GM19467 (cell line): ENCODE measurements at regions not wholly inside any gene's neighbourhood (a gene's known extent, or its start where the extent isn't known, plus 50 kb on each side); places are given as distances from the start of the nearest gene placed in this dataset.
A peak's percentile ranks its signal among the peaks of the same experiment; 100 is the strongest.
"Not testable (repeated sequence)": the region's sequence is repeated elsewhere in the genome, so short reads cannot be mapped to it uniquely, and the experiment has no call there.

ENCODE experiments used
- ATAC-seq: cut with Tn5 transposase; IDR thresholded peaks from one replicate; pipeline ENCODE4 v1.9.1; 2021; ENCODE audit warnings: mild to moderate bottlenecking, moderate library complexity; ENCODE audit not compliant: unreplicated experiment

- peak; percentile 75 for ATAC-seq
Measured at GRCh38 chr6:135555550-135555949, 58.0 kb upstream of the AHI1 start.

GRCh38 chr6:135557582-135557981, 60.0 kb upstream of the AHI1 start:
- ATAC-seq = no peak

DNA sequence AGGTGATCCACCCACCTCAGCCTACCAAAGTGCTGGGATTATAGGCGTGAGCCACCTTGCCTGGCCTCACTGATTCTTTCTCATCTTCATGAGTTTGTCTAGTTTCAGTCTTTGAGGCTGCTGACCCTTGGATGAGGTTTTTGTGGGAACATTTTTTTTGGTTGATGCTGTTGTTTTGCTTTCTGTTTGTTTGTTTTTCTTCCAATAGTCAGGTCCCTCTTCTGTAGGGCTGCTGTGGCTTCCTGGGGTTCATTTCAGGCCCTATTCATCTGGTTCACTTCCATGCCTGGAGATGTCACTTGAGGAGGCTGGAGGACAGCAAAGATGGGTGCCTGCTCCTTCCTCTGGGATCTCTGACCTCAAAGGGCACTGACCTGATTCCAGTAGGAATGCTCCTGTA, 68.1 kb upstream of the AHI1 start:
- not testable (repeated sequence) for ATAC-seq

DNA sequence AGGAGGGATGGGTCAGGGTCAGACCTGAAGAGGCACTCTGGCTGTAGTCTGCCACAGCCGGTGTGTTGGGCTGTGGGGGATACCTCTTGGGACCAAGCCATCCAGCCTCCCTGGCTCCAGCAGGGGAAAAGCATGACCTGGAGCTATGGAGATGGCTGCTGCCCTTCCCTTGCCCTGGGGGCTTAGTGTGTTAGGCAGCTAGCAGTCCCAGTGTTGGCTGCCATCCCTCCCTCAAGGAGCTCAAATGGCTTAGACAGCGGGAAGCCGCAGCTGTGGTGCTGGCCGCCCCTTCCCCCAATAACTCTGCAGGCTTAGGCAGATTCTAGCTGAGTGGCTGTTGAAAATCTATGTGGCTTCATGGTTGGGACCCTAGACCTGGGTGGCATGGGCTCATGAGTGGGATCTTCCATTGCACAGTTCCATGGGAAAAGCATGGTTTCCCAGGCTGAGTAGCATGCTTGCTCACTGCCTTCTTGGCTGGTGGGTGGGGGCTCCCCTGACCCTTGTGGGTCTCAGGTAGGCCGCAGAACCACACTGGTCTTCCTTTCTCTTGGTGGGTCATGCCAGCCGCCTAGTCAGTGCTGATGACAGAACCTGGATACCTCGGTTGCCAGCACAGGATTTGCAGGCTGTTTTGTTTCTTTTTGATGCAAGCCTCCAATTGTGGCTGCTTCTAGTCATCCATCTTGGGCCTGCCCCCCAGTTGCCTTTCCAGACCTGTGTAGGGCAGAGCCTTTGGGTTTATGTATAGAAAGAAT, 69.0 kb upstream of the AHI1 start:
- ATAC-seq = no peak

DNA sequence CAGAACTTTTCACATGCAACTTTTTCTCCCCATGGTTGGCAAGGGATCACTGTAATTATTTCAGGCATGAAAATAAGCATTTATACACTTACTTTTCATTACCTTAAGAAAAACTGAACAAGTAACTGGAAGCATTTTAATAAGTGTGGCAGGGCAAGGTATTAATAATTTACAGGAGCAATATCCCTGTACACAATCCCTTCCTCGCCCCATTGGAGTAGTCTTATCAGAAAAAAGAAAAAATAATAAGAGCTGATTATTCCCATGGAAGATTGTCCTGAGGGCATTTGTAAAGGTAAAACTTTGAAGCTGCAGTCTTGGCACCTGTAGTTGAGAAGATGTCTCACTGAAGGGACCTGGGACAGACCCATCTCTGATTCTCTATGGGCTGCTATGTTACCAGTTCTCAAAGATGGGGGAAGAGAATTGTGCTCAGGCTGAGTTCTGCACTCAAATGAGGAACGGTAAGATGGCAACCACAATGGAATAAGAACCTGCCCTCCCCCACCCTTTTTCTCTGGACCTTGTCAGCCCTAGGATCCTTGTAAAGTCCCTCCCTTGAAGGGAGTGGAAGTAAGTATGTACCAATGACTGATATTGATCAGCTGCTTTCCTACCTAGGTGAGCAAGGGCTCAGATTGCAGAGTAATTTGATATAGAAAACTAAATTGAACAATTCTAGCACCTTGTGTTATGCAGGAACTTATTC, 70.0 kb upstream of the AHI1 start:
- ATAC-seq = no peak

DNA sequence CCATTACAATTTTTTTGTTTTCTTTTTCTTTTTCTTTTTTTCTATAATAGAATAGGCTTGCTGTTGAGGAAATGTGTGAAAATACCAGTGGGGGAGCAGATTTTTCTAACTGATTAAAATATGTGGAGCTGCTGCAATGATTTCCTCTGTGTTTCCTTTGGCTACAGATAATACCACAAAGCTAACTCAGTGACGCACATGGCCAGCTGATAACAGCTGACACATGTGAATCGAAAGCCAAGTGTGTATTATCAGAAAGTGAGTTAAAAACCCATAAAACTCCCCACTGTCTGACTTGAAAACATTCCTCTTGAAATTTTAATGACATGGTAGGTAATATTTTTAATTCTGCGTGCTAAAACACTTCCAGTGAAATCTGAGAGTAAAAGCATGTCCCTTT, 70.8 kb upstream of the AHI1 start:
- ATAC-seq = peak; percentile 63

GRCh38 chr6:135572051-135572450, 74.5 kb upstream of the AHI1 start:
- ATAC-seq = no peak

- ATAC-seq = no peak
Measured at GRCh38 chr6:135575629-135576028, 78.1 kb upstream of the AHI1 start.

GRCh38 chr6:135576055-135576454, 78.5 kb upstream of the AHI1 start:
- no peak for ATAC-seq

GRCh38 chr6:135577059-135577538, 79.6 kb upstream of the AHI1 start:
- ATAC-seq = peak; percentile 97

GRCh38 chr6:135578976-135579375, 81.4 kb upstream of the AHI1 start:
- ATAC-seq = no peak

DNA sequence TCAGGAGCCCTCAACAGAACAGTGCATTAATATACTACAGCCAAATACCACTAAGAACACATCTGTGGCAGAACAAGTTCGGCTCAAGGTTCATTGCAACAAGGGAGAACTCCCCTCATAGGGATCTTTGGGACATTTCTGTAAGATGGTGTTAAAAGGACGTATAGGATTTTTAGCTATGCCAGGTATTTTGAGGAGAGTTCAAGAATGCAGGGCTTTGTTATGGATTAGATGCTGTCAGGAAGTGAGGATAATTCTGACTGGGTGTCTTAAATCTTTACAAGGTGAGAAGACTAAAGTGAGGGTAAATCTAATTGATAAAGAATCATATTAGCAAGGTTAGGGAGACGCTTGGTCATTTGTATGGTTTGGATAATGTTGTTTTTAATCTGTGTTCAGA, 83.7 kb upstream of the AHI1 start:
- no peak for ATAC-seq

- ATAC-seq = no peak
Measured at GRCh38 chr6:135583256-135583761, 85.8 kb upstream of the AHI1 start.

DNA sequence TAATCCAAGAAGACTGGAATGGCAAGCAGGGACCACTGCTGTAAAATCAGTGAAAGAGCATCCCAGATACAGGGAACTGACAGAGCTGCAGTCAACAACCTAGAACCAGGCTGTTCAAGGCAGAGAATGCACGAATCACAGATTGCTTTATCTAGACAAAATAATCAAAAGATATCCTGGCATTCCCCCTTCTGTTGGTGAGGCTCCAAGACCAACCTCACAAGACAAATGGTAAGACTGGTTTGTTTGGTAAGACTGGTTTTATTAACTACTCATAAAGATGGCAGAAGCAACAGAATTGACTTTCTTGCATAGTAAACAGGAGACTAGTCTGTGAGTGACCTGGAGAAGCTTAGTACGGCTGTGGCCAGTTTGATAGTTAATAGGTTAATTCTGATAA, 88.8 kb upstream of the AHI1 start:
- ATAC-seq = no peak

DNA sequence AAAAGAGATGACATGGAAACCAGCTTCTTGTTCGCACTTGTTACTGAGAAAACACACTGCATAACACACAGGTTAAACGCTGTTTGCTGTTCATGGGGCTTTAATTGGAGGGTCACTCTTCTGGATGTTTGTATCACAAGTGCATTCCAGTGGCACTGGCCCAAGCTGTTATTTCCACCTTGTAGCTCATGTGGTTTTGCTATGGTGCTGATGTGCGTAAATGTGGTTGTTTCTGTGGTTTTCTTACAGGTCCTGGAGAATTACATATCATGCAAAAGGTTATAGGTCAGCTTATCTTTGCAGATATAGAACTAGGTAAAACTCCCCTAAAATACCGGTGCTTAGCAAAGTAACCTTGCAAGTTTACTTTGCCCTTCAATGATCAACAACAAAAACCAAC, 89.3 kb upstream of the AHI1 start:
- no peak for ATAC-seq

DNA sequence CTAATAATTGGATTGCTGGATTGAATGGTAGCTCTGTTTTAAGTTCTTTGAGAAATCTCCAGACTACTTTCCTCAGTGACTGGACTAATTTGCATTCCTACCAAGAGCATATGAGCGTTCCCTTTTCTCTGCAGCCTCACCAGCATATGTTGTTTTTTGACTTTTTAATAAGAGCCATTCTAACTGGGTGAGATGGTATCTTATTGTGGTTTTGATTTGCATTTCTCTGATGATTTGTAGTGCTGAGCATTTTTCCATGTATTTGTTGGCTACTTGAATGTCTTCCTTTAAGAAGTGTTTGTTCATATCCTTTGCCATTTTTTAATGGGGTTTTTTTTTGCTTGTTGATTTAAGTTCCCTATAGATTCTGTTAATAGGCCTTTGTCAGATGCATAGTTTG, 94.7 kb upstream of the AHI1 start:
- ATAC-seq = no peak

GRCh38 chr6:135594000-135594399, 96.5 kb upstream of the AHI1 start:
- ATAC-seq = no peak

DNA sequence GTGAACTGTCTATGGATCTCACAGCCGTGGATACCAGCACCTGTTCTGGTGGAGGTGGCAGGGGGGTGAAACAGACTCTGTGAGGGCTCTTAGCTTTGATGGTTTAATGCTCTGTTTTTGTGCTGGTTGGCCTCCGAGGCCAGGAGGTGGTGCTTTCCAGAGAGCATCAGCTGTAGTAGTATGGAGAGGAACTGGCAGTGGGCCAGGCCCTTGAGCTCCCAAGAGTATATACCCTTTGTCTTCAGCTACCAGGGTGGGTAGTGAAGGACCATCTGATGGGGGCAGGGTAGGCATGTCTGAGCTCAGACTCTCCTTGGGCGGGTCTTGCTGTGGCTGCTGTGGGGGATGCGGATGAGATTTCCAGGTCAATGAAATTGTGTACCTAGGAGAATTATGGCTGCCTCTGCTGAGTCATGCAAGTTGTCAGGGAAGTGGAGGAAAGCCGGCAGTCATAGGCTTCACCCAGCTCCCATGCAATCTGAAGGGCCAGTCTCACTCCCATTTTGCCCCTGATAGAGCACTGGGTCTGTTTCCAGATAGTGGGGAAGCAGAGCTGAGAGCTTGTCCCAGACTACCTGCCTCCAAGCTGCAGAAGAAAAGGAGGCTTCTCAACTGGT, 102.7 kb upstream of the AHI1 start:
- no peak for ATAC-seq

DNA sequence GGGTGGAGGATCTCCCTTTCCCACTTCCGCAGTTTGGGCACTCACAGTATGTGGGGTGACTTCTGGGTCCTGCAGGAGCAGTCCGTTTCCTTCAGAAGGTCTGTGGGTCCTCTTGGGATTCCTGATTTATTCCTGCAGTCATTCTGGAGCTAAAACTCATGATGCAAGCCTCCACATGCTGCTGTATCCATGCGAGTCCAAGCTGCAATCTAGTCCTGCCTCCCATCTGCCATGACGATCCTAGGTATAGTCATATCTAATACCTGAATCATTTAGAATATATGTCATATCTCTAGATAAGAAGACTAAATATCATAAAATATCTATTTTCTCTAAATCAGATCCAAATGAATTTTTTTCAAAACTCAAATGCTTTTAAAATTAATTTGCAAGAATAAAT, 103.4 kb upstream of the AHI1 start:
- ATAC-seq = no peak

DNA sequence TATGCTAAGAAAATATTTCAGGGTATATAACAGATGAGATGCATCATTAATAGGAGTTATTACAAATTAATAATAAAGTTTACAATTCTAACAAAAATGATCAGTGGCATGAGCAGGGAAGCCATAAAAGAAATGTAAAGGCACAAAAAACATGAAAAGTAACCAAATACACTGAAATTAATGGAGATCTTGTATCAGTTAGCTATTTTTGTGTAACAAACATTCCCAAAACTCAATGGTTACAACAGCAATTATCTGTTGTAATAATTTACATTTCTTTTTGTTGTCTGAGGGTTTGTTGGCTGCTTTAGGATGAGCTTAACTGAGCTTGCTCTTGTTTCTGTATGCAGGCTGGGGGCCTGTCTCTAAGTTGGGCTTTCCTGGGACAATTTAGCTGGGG, 104.3 kb upstream of the AHI1 start:
- ATAC-seq = no peak

GRCh38 chr6:135603249-135603648, 105.7 kb upstream of the AHI1 start:
- ATAC-seq = no peak
